ENCODE measurements at regions not wholly inside any gene's neighbourhood (a gene's known extent, or its start where the extent isn't known, plus 50 kb on each side); places are given as distances from the start of the nearest gene placed in this dataset.
"Not testable (repeated sequence)": the region's sequence is repeated elsewhere in the genome, so short reads cannot be mapped to it uniquely, and the experiment has no call there.

DNA sequence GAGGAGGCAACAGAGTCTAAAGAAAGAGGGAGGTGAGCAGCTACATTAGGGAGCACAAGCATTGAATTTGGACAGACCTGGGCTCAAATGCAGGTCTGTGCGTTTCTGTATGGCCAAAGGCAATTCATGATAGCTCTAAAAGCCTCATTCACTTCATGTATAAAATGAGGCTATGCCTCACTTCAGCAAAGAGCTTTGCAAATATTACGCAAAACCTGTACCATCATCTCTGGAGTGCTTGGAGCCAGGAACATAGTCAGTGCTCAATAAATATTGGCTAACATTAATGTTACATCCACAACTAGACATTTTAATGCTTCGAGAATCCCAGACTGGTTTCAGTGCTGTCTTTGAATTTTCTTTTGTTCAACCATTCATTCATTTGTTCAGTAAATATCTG, 254.7 kb upstream of the CDH11 start:
- DNase-seq = no peak

DNA sequence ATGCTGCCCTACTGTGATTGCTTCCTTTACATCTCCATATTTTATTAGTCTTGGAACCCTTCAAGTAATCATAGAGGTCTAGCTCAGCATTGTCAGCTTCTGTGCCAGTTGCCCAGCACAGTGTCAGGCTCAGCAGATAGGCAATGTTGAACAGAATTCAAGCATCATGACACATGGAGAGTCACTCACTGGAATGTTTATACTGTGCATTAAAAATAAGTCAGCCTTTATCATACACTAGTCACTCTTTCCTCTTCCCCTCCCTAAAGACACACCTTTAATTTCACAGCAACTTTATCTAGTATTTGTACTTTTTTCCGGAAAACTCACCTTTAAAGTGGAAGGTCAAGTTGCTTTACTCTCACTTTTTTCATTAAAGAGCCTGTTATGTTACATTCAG, 253.8 kb upstream of the CDH11 start:
- DNase-seq = no peak

DNA sequence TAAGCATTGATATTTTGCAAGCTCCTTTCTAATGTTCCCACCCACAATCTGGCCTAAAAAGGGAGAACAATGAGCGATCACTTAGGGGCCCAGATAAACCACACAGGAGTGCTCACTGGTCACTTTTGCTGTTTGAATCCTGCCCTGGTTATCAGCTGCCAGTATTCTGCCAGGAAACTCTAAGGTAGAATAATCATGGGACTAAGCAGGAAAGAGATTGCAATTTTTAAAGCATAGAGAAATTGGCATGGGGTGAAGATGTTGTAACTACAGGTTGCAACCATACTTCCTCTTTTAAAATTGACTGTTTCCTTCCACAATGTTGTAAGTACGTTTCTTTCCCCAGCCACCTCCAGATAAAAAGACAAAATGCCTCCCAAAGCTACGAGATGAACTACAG, 251.2 kb upstream of the CDH11 start:
- DNase-seq = no peak

DNA sequence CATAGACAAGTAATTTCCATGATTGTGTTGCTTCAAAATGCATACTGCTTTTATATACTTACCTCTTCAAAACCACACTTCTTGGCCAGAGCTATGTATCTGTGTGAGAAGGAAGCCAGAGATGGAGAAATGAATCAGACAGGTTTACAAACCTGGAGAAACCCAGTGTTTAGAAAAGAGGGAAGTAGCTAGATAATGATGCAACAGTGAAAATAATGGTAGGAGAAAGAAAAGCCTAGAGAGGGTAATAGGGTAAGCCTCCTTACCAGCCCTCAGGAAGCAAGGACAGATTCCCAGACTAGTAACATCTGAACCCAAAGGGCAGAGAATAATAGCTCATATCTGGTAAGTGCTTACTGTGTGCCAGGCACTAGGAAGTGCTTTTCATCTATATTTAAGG, 250.3 kb upstream of the CDH11 start:
- no peak for DNase-seq

DNA sequence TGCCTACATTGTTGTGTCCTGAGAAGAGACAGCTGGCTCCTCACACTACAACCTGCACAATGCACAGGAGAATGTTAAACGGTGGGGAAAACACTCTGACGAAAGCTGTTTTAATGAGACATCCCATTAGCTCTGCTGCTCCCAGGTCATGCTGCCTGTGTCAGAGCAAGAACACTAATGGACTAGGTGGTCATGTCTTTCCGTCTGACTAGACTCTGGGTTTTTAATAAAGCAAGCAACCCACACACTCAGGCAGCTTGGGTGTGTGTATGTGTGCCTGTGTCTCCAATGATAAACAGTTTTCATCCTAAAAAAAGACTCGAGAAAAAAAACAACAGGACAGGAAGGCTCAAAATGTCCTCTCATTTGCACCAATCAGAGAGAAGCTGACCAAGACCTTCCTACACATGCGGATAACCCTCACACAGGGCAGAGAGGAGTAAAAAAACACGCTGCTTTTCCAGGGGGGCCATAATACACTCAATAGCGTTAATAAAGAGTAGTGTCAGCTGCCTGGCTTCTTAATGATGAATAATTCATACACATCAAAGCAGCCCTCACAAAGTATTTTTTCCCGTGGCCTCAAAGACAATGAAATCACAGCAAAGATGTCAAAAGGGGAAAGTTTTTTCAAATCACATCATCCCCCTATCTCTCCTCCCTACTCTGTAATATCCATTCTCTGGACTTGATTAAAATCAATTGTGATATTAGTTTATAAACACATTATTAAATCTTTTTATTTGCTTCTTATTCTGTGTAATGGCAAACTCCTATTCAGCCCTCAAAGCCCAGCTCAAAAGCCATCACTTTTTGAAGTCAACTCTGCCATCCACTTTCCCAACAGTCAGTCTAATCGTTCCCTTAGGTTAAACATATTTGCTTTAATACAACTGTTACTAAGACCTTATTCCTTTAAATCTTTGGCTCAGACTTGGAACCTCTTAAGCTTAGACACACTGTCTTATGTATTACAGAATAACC, 244.2 kb upstream of the CDH11 start:
- no peak for DNase-seq

DNA sequence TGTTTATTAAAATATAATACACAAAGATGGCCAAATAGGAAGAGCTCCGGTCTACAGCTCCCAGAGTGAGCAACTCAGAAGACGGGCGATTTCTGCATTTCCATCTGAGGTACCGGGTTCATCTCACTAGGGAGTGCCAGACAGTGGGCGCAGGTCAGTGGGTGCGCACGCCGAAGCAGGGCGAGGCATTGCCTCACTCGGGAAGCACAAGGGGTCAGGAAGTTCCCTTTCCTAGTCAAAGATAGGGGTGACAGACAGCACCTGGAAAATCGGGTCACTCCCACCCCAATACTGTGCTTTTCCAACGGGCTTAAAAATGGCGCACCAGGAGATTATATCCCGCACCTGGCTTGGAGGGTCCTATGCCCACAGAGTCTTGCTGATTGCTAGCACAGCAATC, 234.9 kb upstream of the CDH11 start:
- not testable (repeated sequence) for DNase-seq

DNA sequence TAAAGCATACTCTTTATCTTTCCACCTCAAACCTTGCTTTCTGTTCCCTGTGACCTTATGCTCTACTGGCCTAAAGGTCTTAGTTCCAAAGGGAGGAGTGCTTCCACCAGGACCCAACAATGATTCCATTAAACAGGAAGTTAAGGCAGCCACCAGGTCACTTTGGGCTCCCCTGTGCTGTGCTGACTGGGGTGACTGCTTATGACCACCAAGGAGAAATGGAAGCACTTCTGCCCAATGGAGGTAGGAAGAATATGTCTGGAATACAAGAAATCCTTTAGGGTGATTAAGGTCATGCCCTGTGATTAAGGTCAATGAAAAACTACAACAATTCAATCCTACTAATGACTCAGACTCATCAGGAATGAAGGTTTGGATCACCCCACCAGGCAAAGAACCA, 233.8 kb upstream of the CDH11 start:
- DNase-seq = no peak

DNA sequence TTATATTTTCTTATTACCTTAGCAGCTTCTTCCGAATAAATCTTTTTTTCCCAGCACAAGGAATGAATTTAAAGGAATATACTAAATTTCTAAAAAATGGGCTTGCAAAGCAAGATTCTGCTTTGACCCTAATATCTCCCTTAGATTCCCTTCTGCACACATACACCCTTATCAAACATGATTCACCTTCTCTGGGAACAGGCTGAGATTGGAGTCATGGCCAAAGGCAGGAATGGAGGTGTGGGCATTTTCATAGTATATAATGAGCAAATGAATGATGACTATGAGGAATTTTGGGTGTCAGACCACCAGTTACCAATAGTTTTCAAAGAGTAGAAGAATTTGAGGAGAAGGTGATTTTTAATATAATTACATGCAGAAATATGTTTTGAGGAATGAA, 231.3 kb upstream of the CDH11 start:
- no peak for DNase-seq

DNA sequence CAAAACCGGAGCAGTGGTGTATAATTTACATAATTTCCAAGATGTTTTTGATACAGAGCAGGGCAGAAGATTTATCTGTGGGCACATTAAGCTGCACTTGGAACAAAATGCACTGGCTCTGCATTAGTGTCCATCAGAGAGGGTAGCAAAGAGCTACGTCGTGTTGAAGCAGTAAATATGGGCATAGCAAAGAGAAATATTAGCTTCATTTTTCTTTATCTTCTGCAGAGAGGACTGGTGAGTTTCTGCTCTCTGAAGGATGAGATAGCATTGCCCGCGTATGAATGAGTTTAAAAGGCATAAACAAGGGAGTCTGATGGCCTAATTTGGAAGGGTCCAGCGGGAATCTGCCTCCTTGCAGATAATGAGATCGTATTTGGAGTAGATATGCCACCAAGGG, 227.8 kb upstream of the CDH11 start:
- DNase-seq = no peak

DNA sequence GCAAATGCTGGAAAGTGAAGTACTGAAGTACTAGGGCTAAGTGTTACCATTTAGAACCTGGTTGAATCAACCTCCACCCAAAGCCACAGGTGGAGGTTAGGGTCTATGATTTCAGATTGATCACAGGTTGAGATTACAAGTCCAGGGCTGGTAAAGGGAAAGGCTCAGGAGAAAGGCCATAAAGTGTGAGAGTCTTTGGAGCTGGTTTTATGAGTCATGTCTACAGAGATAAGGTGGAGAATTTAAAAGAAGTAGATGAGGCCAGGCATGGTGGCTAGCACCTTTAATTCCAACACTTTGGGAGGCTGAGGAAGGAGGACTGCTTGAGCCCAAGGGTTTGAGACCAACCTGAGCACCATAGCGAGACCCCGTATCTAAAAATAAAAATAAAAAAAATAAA, 221.7 kb upstream of the CDH11 start:
- no peak for DNase-seq

DNA sequence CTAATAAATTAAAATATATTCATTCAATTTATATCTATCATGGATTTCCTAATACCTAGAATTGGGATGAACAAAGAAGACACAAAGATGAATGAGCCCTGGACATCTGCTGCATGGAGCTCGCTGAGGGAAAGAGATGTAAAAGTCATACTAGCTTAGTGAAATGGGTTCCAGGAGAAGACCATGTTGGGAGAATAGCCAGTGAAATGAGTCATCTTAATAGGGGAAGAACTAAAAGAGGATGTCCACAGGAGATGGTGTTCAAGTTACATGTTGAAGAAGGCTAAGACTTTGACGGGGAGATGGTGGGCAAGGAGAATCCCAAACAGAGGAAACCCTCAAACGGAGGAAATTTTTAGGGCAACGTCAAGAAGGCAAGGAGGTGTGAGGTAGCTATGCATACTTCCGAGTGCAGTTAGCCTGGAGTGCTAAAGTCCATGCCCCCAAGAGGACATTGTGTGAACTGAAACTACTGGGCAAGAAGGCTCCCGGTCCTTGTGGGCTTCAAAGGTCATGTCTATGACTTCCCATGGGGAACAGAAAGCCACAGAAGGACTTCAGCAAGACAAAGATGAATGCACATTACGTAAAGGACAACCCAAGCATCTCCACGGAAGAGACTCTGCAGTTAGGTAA, 220.5 kb upstream of the CDH11 start:
- DNase-seq = no peak

DNA sequence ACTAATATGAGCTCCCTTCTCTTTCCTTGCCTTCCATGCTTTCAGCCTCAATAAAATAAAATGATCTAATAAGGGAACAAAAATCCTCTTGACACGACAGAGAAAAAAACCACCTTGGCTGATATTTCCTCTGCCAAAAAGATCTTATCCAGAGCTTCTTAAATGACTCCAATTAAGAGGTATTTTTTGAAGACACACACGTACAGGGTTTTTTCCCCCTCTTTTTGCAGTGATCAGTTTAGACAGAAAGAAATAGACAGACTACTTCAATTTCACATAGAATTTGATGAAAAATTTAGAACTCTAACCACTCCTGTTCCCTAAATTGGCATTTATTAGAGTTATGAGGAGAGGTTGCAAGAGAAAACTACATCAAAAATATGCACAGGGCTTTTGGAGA, 217.2 kb upstream of the CDH11 start:
- DNase-seq = no peak

DNA sequence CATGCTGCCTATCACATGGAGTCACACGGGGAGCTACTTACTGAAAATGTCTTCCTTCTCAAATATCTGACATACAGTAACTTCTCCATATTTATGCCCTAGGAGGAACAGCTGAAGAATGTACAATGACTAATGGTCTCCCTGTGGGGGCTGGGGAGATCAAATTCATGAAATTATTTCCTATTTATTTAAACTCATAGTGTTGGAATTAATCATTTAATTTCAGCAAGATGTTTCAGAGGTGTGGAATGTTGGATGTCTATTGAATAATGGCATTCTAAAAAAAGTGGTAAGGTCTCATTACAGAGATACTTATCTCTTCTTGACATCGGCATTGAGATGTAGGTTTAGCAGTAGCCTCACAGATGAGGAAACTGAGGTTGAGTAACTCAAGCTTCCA, 214.3 kb upstream of the CDH11 start:
- no peak for DNase-seq

DNA sequence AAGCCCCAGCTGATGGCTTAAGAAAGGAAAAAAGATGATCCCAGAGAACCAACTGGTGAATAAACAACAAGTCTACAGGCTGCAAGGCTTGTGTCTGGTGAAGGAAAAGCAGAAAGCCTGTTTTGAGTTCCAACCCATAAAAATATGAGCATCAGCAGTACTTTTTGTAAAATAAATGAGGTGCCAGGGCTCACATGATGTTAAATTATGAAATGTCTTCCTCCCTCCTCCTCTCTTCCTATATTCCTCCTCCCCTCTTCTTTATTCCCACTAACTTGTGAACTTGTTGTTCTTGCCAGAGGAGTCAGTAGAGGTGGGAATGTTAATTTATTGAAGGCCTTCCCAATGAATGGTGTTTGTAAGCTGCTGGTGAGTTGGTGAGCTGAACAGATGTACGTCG, 212.2 kb upstream of the CDH11 start:
- DNase-seq = no peak

DNA sequence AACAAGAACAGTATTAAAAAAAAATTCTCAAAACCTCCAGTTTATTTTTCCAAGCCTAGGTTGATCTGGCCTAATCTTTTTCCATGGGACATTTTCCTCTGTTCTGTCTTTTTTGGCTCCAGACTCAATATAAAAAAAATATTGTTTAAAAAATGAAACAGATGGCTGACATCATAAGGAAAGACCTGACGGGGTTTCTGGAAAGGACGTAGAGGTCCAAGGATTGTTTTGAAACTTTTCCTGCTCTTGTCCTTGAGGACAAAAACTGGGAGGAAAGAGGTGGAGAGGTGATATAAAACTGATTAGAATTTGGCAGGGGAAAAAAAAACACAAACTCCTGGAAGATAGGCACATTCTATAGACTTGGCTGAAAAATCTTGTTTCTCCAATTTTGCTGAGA, 211.4 kb upstream of the CDH11 start:
- DNase-seq = no peak

DNA sequence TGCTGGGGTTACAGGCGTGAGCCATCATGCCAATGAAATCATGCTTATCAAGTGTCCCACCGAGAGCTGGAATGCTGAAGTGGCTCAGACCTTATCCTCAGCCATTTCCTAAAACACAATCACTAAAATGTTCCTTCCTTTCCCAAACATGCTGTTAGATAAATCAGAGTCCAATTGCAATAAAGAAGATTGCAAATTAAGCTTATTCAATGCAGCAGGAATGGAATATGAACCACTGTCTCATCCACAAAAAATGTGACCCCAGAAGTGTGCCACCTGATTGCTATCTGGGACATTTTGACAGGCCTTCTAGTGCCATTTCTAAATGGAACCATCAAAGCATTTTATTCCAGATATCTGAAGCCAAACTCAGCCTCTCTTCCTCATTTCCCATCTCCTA, 205.5 kb upstream of the CDH11 start:
- no peak for DNase-seq

DNA sequence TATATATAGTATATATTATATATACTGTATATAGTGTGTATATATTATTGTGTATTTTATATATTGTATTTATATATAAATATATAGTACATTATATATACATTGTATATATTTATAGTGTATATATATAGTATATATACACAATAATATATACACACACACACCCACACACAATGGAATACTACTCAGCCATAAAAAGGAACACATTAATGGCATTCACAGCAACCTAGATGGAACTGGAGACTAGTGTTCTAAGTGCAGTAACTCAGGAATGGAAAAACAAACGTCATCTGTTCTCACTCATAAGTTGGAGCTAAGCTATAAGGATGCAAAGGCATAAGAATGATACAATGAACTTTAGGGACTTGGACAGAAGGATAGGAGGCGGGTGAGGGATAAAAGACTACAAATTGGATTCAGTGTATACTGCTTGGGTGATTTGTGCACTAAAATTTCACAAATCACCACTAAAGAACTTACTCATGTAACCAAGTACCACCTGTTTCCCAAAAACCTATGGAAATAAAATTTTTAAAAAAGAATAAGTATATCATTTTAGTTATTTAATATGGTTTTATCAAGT, 201.9 kb upstream of the CDH11 start:
- no peak for DNase-seq

DNA sequence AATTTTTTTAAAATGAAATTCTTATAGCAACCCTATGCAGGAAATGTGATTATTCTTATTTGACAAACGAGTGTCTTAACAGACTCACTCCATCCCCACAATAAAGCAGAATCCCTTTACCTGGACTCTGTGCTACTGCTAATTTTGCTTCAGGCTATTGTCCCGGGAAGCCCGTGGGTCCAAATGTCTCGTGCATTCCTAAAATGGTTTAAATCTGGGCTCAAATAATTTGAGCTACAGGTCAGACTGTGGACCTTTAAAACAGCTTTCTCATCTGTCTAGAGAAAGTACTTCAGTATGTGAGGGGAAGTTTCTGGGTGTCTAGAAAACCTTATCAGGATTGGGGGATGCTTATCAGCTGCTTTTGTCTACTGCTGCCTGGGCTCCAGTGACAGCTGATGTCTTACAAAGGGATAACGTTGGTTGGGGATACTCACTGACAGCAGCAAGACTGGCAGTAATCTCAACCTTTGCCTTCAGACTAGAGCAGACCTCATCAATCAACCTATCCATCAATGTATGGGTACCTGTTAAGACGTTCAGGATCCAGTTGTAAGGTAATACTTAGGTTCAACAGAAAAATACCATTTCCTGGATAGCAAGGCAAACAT, 197.9 kb upstream of the CDH11 start:
- no peak for DNase-seq

DNA sequence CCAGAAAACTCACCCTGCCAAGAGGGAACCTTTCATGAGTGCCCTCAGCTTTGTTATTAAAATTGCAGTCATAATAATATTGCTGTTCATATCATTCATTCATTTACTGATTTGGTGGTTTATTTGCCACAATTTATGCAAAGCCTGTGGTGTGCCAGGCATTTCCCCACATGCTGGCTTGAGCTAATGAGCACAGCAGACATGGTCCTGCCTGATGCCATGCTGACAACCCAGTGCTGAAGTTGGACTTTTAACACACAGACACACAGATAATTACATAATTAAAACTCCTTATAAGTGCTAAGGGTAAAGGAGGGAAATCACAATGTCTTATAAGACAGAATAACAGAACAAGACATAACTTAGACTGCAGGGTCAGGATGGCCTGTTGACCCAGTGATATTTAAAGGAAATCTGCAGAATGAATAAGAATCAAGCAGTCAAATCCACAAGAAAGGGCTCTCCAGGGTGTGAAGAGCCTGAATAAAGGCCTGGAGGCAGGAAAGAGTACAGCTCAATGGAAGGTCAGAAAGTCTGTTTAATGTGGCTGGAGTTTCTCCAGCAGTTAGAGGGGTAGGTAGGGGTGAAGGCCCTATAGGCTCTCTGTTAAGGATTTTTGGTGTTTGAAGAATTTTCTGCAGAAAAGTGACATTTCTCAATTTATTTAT, 196.9 kb upstream of the CDH11 start:
- DNase-seq = no peak

DNA sequence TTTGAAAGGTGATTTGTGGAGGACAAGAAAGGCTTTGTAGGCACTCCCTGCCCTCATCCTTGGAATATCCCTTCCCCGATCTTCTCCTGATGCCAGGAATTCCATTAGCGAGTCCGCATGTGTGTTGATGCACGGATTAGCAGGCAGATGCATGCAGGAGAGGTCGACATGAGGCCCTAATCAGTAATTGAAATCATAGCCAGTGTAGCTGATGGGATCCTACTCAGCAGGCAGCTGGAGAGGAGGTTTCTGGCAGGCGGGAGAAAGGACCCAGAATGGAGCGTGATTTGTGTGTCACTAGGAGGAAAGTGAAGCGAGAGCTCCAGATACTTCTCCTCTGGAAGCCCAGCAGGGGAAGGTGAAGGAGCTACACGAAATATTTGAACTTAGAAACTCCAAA, 196.3 kb upstream of the CDH11 start:
- DNase-seq = peak; percentile 8

DNA sequence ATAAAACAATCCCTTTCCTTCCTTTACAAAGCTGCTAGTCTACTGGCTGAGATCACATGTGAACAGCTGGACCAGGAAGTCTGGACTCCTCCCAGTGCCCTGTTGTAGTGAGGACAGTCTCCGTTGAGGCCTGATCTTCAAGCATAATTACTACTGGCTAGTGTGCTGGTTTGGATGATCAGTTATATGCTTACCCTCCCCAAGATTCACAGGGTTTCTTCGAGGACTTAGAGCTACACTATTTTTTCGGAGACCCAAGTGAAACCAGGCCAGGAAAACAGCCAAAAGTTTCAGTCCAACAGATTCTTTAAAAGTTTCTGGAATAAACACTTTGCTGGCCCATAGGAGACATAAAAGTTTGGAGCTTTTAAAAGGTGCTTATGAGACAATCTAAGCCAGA, 194.9 kb upstream of the CDH11 start:
- no peak for DNase-seq

DNA sequence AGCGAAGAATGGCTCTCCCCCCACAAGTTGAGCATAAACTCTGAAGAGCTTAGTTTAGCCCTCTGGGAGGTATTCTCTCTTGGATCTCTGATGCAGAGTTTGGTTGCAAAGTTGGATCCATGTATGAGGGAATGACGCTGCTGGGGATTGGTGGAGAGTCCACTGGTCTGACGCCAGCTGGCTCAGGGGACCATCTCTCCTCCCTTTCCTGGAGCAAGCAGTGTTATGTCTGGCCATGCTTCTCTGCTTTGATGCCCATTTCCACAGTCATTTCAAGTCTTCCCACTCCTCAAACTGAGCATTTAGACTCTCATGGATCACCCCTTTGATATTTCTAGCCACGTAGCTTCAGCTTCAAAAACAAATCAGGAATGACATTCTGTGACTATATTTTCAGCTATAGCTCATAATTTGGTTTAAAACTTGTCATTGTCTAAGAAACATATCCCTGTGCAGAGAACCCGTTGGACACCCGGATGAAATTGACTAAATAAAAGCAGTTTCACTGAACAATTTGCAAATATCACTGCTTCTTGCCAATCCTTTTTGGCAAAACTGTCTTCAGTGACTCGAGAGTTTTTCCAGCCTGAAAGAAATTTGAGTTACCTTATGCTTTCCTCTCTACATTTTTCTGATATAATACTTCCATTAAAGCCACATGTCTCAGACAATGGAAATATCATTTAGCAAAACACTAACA, 193.4 kb upstream of the CDH11 start:
- no peak for DNase-seq

DNA sequence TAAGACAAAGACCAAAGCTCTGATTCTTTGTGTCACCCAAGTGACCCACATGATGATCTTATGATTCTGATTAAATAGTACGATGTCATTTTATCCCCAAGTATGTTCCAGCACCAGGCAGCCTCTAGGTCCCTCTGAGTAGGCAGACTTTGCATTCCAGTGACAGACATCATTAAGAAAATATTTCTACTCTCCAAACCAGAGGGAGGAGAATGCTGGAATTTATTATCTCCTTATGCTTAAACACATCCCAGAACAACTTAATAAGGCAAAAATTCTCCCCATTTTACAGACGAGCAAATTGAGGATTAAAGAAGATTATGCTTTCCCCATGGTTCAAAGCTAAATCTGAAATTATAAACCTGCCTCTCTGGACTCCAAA, 192.8 kb upstream of the CDH11 start:
- DNase-seq = no peak
